ENCODE measurements at regions not wholly inside any gene's neighbourhood (a gene's known extent, or its start where the extent isn't known, plus 50 kb on each side); places are given as distances from the start of the nearest gene placed in this dataset.
"Not testable (repeated sequence)": the region's sequence is repeated elsewhere in the genome, so short reads cannot be mapped to it uniquely, and the experiment has no call there.

DNA sequence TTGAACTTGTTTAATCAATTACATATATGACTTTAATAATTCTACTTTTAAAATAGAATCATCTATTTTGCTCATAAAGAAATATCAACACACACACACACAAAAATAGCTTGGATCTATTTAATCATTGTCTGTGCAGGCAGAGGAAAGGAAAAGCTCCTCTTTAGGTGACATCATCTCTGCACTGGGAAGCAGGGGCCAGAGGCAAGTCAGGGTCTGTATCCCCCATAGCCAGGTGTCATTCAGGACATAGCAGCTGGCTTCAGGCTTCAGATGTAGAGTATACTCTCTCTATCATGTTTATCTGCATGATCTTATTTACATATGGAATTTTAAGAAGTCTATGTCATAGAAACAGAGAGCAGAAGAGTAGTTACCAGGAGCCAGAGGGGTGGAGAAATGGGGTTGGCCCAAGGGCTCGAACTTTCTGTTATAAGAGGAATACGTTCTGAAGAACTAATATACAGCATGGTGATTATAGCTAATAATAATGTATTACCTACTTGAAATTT is 110.4 kb upstream of the LDB2 start:
- TF ChIP-seq, protein P1, sequence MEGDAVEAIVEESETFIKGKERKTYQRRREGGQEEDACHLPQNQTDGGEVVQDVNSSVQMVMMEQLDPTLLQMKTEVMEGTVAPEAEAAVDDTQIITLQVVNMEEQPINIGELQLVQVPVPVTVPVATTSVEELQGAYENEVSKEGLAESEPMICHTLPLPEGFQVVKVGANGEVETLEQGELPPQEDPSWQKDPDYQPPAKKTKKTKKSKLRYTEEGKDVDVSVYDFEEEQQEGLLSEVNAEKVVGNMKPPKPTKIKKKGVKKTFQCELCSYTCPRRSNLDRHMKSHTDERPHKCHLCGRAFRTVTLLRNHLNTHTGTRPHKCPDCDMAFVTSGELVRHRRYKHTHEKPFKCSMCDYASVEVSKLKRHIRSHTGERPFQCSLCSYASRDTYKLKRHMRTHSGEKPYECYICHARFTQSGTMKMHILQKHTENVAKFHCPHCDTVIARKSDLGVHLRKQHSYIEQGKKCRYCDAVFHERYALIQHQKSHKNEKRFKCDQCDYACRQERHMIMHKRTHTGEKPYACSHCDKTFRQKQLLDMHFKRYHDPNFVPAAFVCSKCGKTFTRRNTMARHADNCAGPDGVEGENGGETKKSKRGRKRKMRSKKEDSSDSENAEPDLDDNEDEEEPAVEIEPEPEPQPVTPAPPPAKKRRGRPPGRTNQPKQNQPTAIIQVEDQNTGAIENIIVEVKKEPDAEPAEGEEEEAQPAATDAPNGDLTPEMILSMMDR (IDR thresholded peaks at IDR 0.05; ENCODE audit: low read depth, low read length, missing control alignments), result no peak

DNA sequence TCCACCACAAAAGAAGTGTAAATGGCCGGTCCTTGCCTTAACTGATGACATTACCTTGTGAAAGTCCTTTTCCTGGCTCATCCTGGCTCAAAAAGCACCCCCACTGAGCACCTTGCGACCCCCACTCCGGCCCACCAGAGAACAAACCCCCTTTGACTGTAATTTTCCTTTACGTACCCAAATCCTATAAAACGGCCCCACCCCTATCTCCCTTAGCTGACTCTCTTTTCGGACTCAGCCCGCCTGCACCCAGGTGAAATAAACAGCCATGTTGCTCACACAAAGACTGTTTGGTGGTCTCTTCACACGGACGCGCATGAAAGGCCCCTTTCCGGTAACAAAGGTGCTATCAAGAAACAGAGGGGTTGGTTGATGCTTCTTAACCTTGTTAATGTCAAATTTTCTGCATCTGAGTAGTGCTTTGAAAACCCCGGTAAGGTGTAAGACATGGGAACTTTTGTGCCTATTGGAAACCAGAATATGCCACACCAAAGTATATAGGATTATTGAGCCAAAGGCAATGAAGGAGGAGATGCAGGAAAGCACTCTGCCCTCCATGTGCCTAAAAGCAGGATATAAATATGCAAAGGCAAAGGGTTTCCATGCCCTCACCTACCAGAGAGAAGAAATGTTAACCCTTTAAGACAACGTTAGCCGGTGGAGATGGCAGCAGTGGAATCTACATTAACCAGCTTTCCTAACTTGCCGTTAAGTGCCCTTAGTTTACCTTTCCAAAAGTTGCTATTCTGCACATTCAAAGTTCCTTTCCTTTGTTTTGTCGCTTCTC is 105.4 kb upstream of the LDB2 start:
- DNase-seq (ENCODE audit: extremely low read depth, low read depth); H3K4me3 ChIP-seq (replicated peaks; ENCODE audit: low read depth, low read length): not testable (repeated sequence)

More for the DNA sequence above, 110.4 kb upstream of the LDB2 start:
- DNase-seq (ENCODE audit: extremely low read depth, low read depth), result no peak
- H3K4me3 ChIP-seq (replicated peaks; ENCODE audit: low read depth, low read length), result no peak overlapping the region

- no peak overlapping the region for H3K4me3 ChIP-seq (replicated peaks; ENCODE audit: low read depth, low read length)
- no peak for DNase-seq (ENCODE audit: extremely low read depth, low read depth)
- TF ChIP-seq, protein P1 (IDR thresholded peaks at IDR 0.05; ENCODE audit: low read depth, low read length, missing control alignments), result no peak
Measured at GRCh38 chr4:16995451-16995850, 97.0 kb upstream of the LDB2 start.

GRCh38 chr4:16993956-16994840 is 95.8 kb upstream of the LDB2 start:
- DNase-seq (ENCODE audit: extremely low read depth, low read depth), result no peak
- no peak overlapping the region for H3K4me3 ChIP-seq (replicated peaks; ENCODE audit: low read depth, low read length)
- TF ChIP-seq, protein P1 (IDR thresholded peaks at IDR 0.05; ENCODE audit: low read depth, low read length, missing control alignments), result no peak

GRCh38 chr4:16992566-16993225 is 94.3 kb upstream of the LDB2 start:
- no peak overlapping the region for H3K4me3 ChIP-seq (replicated peaks; ENCODE audit: low read depth, low read length)
- no peak for DNase-seq (ENCODE audit: extremely low read depth, low read depth)
- TF ChIP-seq, protein P1 (IDR thresholded peaks at IDR 0.05; ENCODE audit: low read depth, low read length, missing control alignments), result no peak

DNA sequence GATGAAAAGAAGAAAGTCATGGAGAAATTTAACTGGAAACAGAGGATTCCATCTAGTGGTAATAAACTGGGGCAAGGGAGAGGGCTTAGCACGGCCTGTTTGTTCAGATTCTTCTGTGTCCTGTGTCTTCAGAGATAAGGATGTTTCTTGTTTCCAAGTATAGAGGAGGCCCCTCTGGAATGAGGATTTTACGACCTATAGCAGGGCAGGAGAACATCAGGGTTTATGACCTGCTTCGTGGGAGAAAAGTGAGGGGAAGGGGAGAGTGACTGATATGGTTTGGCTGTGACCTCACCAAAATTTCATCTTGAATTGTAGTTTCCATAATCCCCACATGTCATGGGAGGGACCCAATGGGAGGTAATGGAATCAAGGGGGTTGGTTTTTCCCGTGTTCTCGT is 93.0 kb upstream of the LDB2 start:
- no peak overlapping the region for H3K4me3 ChIP-seq (replicated peaks; ENCODE audit: low read depth, low read length)
- TF ChIP-seq, protein P1 (IDR thresholded peaks at IDR 0.05; ENCODE audit: low read depth, low read length, missing control alignments), result no peak
- no peak for DNase-seq (ENCODE audit: extremely low read depth, low read depth)

Measured in HFF-Myc (cell line).